HG03442 (cell line): ENCODE measurements at regions not wholly inside any gene's neighbourhood (a gene's known extent, or its start where the extent isn't known, plus 50 kb on each side); places are given as distances from the start of the nearest gene placed in this dataset.
"Not testable (repeated sequence)": the region's sequence is repeated elsewhere in the genome, so short reads cannot be mapped to it uniquely, and the experiment has no call there.

Experiments used
- ATAC-seq: cut with Tn5 transposase; IDR thresholded peaks from one replicate; pipeline ENCODE4 v1.9.1; 2021; ENCODE audit warnings: mild to moderate bottlenecking, moderate library complexity; ENCODE audit not compliant: unreplicated experiment

DNA sequence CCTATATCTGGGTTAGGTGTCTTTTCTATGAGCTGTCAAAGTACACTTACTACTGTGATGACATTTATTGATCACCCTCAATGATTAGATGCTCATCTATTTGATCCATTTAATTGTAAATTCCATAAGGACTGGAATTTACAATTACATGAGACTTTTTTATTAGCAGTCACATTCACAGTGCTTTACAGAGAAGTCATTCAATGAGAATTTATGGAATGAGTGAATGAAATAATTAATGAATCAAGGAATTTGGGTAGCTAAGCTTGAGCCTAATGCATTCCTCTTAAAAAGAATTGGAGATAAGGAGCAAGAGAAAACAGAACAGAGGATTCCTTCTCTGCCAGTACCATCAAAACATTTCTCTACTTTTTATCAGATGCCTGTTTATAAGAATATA lies 1437.5 kb upstream of the CDH8 start:
- ATAC-seq: no peak

- no peak for ATAC-seq
These were observed 1431.3 kb upstream of the CDH8 start for GRCh38 chr16:63467513-63467912.

DNA sequence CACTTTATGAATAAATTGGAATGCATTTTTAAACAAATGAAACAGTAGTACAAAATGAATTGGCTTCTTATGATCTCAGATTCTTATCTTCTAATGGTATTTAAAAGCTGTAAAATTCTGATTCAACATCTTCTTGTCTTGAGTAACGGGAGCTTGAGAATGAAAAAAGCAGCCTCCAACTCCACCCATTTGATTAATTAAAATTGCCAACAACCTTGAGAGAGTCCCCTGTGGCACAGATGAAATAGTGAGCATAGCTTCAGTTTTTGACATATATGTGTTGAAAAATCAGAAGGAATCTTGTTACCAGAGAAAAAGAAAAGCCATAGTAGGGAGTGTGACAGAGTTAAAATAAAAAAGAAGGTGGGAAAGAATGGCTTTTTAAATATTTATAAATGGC lies 1426.1 kb upstream of the CDH8 start:
- ATAC-seq: no peak

- ATAC-seq: no peak
These were observed 1425.1 kb upstream of the CDH8 start for GRCh38 chr16:63461248-63461841.

- no peak for ATAC-seq
These were observed 1422.6 kb upstream of the CDH8 start for GRCh38 chr16:63458846-63459245.

- no peak for ATAC-seq
These were observed 1421.6 kb upstream of the CDH8 start for GRCh38 chr16:63457869-63458268.

- no peak for ATAC-seq
These were observed 1417.0 kb upstream of the CDH8 start for GRCh38 chr16:63453261-63453660.

- no peak for ATAC-seq
These were observed 1410.9 kb upstream of the CDH8 start for GRCh38 chr16:63447121-63447520.

DNA sequence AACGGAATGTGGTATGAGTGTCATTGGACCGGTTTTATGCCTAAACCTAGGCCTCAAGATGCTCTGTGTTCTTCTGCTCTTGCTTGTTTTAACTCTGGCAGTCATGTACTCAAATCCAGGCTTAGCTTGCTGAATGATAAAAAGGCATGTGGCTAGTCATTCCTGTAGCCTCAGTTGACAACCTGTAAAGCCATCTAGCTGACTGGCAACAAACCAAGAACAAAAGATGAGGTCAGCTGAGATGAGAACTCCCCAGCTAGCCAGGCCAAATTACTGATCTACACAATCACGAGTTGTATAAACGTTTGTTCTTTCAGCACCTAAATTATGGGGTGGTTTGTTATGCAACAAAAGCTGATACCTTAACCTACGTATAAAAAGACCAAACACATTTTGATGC lies 1406.0 kb upstream of the CDH8 start:
- no peak for ATAC-seq

GRCh38 chr16:63426275-63426870 lies 1390.1 kb upstream of the CDH8 start:
- no peak for ATAC-seq

- ATAC-seq: no peak
These were observed 1386.5 kb upstream of the CDH8 start for GRCh38 chr16:63422715-63423114.

- no peak for ATAC-seq
These were observed 1380.5 kb upstream of the CDH8 start for GRCh38 chr16:63416712-63417111.

DNA sequence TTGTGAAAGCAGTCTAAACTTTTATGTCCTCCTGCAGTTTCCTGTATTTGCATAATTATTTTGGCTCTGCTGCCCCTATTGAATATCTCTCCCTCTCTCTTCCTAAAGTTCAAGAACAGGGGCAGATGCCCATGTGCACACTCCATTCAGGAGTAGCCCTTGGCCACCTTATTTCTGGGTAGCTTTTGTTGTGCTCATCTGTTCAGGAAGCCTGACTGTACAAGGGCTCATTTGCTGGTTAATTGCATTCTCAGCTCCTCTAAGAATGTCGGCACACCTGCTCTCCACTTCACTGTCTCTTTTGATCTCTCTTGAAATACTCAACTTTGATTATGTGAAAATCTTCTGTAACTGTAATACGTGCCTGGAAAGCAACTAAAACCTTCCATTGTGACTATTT lies 1378.8 kb upstream of the CDH8 start:
- no peak for ATAC-seq

DNA sequence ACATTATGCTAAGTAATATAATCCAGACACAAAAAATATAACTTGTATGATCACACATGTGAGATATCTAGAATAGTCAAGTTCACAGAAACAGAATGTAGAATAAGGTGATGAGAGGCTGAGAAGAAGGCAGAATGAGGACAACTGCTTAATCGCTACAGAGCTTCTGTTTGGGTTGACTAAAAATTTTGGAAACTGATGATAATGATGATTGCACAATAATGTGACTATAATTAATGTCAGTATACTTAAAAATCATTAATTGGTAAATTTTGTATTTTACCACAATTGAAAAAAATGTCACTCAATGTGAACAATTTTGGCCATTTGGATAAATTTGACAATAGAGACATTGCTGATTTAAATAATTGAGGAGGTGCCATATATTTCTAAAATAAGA lies 1374.4 kb upstream of the CDH8 start:
- ATAC-seq: no peak

- ATAC-seq: no peak
These were observed 1367.6 kb upstream of the CDH8 start for GRCh38 chr16:63403792-63404191.

GRCh38 chr16:63388277-63388676 lies 1352.0 kb upstream of the CDH8 start:
- not testable (repeated sequence) for ATAC-seq

- no peak for ATAC-seq
These were observed 1349.6 kb upstream of the CDH8 start for GRCh38 chr16:63385714-63386432.

GRCh38 chr16:63373744-63374143 lies 1337.5 kb upstream of the CDH8 start:
- no peak for ATAC-seq

GRCh38 chr16:63372815-63373214 lies 1336.6 kb upstream of the CDH8 start:
- no peak for ATAC-seq

DNA sequence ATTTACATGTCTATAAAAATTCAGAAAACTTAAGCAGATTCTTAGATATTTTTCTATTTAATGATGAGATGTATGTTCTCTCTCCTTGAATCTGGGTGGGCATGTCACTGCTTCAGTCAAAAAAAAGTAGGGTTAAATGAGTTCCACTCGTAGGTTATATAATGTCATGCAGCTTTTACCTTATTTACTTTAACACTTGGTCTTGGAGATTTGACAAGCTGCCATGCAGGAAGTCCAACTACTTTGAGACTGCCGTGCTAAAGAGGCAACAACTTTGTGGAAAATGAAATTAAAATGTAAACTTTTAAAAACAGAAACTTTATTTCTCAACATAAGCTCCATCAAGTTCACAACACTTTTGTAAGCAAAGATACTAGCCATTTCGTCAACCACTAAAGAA lies 1336.0 kb upstream of the CDH8 start:
- ATAC-seq: no peak

- ATAC-seq: no peak
These were observed 1329.5 kb upstream of the CDH8 start for GRCh38 chr16:63365649-63366304.

- no peak for ATAC-seq
These were observed 1327.5 kb upstream of the CDH8 start for GRCh38 chr16:63363738-63364137.
